ENCODE measurements at regions not wholly inside any gene's neighbourhood (a gene's known extent, or its start where the extent isn't known, plus 50 kb on each side); places are given as distances from the start of the nearest gene placed in this dataset.
"Not testable (repeated sequence)": the region's sequence is repeated elsewhere in the genome, so short reads cannot be mapped to it uniquely, and the experiment has no call there.

GRCh38 chr17:53016085-53016484, 806.6 kb upstream of the KIF2B start:
- no peaks in the 10 kb centered on the region for H3K27me3 Mint-ChIP-seq
- POLR2A ChIA-PET, result no interaction called here

GRCh38 chr17:53012364-53012763, 810.4 kb upstream of the KIF2B start:
- Mint-ChIP-seq H3K4me3 (no peak overlapping the region), H3K27me3 (no peaks in the 10 kb centered on the region), H3K4me1 (no peaks in the 10 kb centered on the region), H3K36me3 (ENCODE audit: low read depth) (no peaks in the 10 kb centered on the region), H3K9me3 (ENCODE audit: low read depth) (peaks cover 5% of the 10 kb centered on the region), H3K27ac (no peak overlapping the region)
- no peak for DNase-seq
- intact Hi-C loops (cut with DNase I, micrococcal nuclease), result no loop called here
- ChIA-PET POLR2A (no interaction called here), CTCF (no interaction called here)
- ATAC-seq, result no peak

More at GRCh38 chr17:53016085-53016484, 806.6 kb upstream of the KIF2B start:
- H3K4me3 Mint-ChIP-seq, result no peak overlapping the region
- no peaks in the 10 kb centered on the region for H3K4me1 Mint-ChIP-seq
- DNase-seq, result no peak
- no peak overlapping the region for H3K27ac Mint-ChIP-seq
- H3K36me3 Mint-ChIP-seq (ENCODE audit: low read depth), result no peaks in the 10 kb centered on the region
- CTCF ChIA-PET, result no interaction called here
- intact Hi-C loops (cut with DNase I, micrococcal nuclease), result no loop called here
- ATAC-seq, result no peak
- peaks cover 17% of the 10 kb centered on the region for H3K9me3 Mint-ChIP-seq (ENCODE audit: low read depth)

- no peaks in the 10 kb centered on the region for H3K27me3 Mint-ChIP-seq
- no peaks in the 10 kb centered on the region for H3K36me3 Mint-ChIP-seq (ENCODE audit: low read depth)
- H3K4me3 Mint-ChIP-seq, result no peak overlapping the region
- no peak for ATAC-seq
- no peaks in the 10 kb centered on the region for H3K4me1 Mint-ChIP-seq
- DNase-seq, result no peak
- POLR2A ChIA-PET, result interaction anchor here (0.6 kb wide), 1 partner anchor 43 kb away, joined by 7 read pairs; no protein-coding TSS in a partner anchor
- intact Hi-C loops (cut with DNase I, micrococcal nuclease), result no loop called here
- CTCF ChIA-PET, result no interaction called here
- H3K9me3 Mint-ChIP-seq (ENCODE audit: low read depth), result peaks cover 8% of the 10 kb centered on the region
- H3K27ac Mint-ChIP-seq, result no peak overlapping the region
Measured at GRCh38 chr17:53006006-53006405, 816.7 kb upstream of the KIF2B start.

GRCh38 chr17:53004902-53005301, 817.8 kb upstream of the KIF2B start:
- no peak overlapping the region for H3K27ac Mint-ChIP-seq
- ChIA-PET POLR2A (no interaction called here), CTCF (no interaction called here)
- H3K4me1 Mint-ChIP-seq, result no peaks in the 10 kb centered on the region
- H3K36me3 Mint-ChIP-seq (ENCODE audit: low read depth), result no peaks in the 10 kb centered on the region
- H3K27me3 Mint-ChIP-seq, result no peaks in the 10 kb centered on the region
- intact Hi-C loops (cut with DNase I, micrococcal nuclease), result no loop called here
- ATAC-seq (no peak), DNase-seq (no peak)
- H3K4me3 Mint-ChIP-seq, result no peak overlapping the region
- H3K9me3 Mint-ChIP-seq (ENCODE audit: low read depth), result peaks cover 10% of the 10 kb centered on the region

GRCh38 chr17:52995881-52996280, 826.8 kb upstream of the KIF2B start:
- POLR2A ChIA-PET, result no interaction called here
- H3K27me3 Mint-ChIP-seq, result no peaks in the 10 kb centered on the region
- peaks cover 2% of the 10 kb centered on the region for H3K9me3 Mint-ChIP-seq (ENCODE audit: low read depth)
- no peaks in the 10 kb centered on the region for H3K36me3 Mint-ChIP-seq (ENCODE audit: low read depth)
- CTCF ChIA-PET, result no interaction called here
- ATAC-seq (no peak), DNase-seq (no peak)
- intact Hi-C loops (cut with DNase I, micrococcal nuclease), result no loop called here
- no peak overlapping the region for H3K27ac Mint-ChIP-seq
- H3K4me3 Mint-ChIP-seq, result no peak overlapping the region
- no peaks in the 10 kb centered on the region for H3K4me1 Mint-ChIP-seq

- no peak for DNase-seq
- no peaks in the 10 kb centered on the region for H3K27me3 Mint-ChIP-seq
- no peaks in the 10 kb centered on the region for H3K36me3 Mint-ChIP-seq (ENCODE audit: low read depth)
- ChIA-PET POLR2A (no interaction called here), CTCF (interaction anchor here (0.7 kb wide), 1 partner anchor 409 kb away, joined by 3 read pairs; no protein-coding TSS in a partner anchor)
- no peak overlapping the region for H3K27ac Mint-ChIP-seq
- intact Hi-C loops (cut with DNase I, micrococcal nuclease), result no loop called here
- no peaks in the 10 kb centered on the region for H3K9me3 Mint-ChIP-seq (ENCODE audit: low read depth)
- H3K4me3 Mint-ChIP-seq, result no peak overlapping the region
- no peak for ATAC-seq
- H3K4me1 Mint-ChIP-seq, result no peaks in the 10 kb centered on the region
Measured at GRCh38 chr17:52995147-52995546, 827.6 kb upstream of the KIF2B start.

- Mint-ChIP-seq H3K4me3 (no peak overlapping the region), H3K27ac (no peak overlapping the region), H3K27me3 (no peaks in the 10 kb centered on the region), H3K4me1 (no peaks in the 10 kb centered on the region), H3K9me3 (ENCODE audit: low read depth) (peaks cover 5% of the 10 kb centered on the region), H3K36me3 (ENCODE audit: low read depth) (no peaks in the 10 kb centered on the region)
- ChIA-PET CTCF (no interaction called here), POLR2A (no interaction called here)
- DNase-seq, result no peak
- intact Hi-C loops (cut with DNase I, micrococcal nuclease), result no loop called here
- no peak for ATAC-seq
Measured at GRCh38 chr17:52986056-52986662, 827.6 kb upstream of the CA10 start.

GRCh38 chr17:52982331-52982730, 823.8 kb upstream of the CA10 start:
- intact Hi-C loops (cut with DNase I, micrococcal nuclease), result no loop called here
- Mint-ChIP-seq H3K9me3 (ENCODE audit: low read depth) (peaks cover 4% of the 10 kb centered on the region), H3K27me3 (no peaks in the 10 kb centered on the region), H3K36me3 (ENCODE audit: low read depth) (no peaks in the 10 kb centered on the region), H3K4me1 (no peaks in the 10 kb centered on the region), H3K4me3 (no peak overlapping the region), H3K27ac (no peak overlapping the region)
- POLR2A ChIA-PET, result no interaction called here
- DNase-seq, result no peak
- CTCF ChIA-PET, result no interaction called here
- no peak for ATAC-seq

GRCh38 chr17:52979921-52980320, 821.4 kb upstream of the CA10 start:
- intact Hi-C loops (cut with DNase I, micrococcal nuclease), result no loop called here
- ATAC-seq, result no peak
- no peaks in the 10 kb centered on the region for H3K4me1 Mint-ChIP-seq
- no peak for DNase-seq
- POLR2A ChIA-PET, result no interaction called here
- no peak overlapping the region for H3K27ac Mint-ChIP-seq
- no peaks in the 10 kb centered on the region for H3K36me3 Mint-ChIP-seq (ENCODE audit: low read depth)
- H3K27me3 Mint-ChIP-seq, result no peaks in the 10 kb centered on the region
- H3K9me3 Mint-ChIP-seq (ENCODE audit: low read depth), result peaks cover 4% of the 10 kb centered on the region
- CTCF ChIA-PET, result no interaction called here
- no peak overlapping the region for H3K4me3 Mint-ChIP-seq

- Mint-ChIP-seq H3K27me3 (no peaks in the 10 kb centered on the region), H3K9me3 (ENCODE audit: low read depth) (peaks cover 7% of the 10 kb centered on the region), H3K4me1 (no peaks in the 10 kb centered on the region), H3K36me3 (ENCODE audit: low read depth) (no peaks in the 10 kb centered on the region), H3K27ac (no peak overlapping the region), H3K4me3 (no peak overlapping the region)
- intact Hi-C loops (cut with DNase I, micrococcal nuclease), result no loop called here
- no peak for DNase-seq
- ChIA-PET POLR2A (no interaction called here), CTCF (no interaction called here)
- ATAC-seq, result no peak
Measured at GRCh38 chr17:52965856-52966255, 807.3 kb upstream of the CA10 start.

GRCh38 chr17:52961751-52962150, 803.2 kb upstream of the CA10 start:
- H3K9me3 Mint-ChIP-seq (ENCODE audit: low read depth); CTCF ChIA-PET: not testable (repeated sequence)

GRCh38 chr17:52957411-52957810, 798.9 kb upstream of the CA10 start:
- DNase-seq (no peak), ATAC-seq (no peak)
- H3K36me3 Mint-ChIP-seq (ENCODE audit: low read depth), result no peaks in the 10 kb centered on the region
- H3K27me3 Mint-ChIP-seq, result no peaks in the 10 kb centered on the region
- intact Hi-C loops (cut with DNase I, micrococcal nuclease), result no loop called here
- no peak overlapping the region for H3K27ac Mint-ChIP-seq
- H3K4me1 Mint-ChIP-seq, result no peaks in the 10 kb centered on the region
- CTCF ChIA-PET, result no interaction called here
- no peak overlapping the region for H3K4me3 Mint-ChIP-seq
- H3K9me3 Mint-ChIP-seq (ENCODE audit: low read depth), result no peaks in the 10 kb centered on the region
- POLR2A ChIA-PET, result no interaction called here

More at GRCh38 chr17:52961751-52962150, 803.2 kb upstream of the CA10 start:
- POLR2A ChIA-PET; H3K27ac Mint-ChIP-seq; ATAC-seq; DNase-seq; H3K4me1 Mint-ChIP-seq; H3K36me3 Mint-ChIP-seq (ENCODE audit: low read depth); H3K4me3 Mint-ChIP-seq; H3K27me3 Mint-ChIP-seq; intact Hi-C loops (cut with DNase I, micrococcal nuclease): not testable (repeated sequence)

GRCh38 chr17:52947418-52947817, 788.9 kb upstream of the CA10 start:
- Mint-ChIP-seq H3K27ac (no peak overlapping the region), H3K36me3 (ENCODE audit: low read depth) (no peaks in the 10 kb centered on the region), H3K4me1 (no peaks in the 10 kb centered on the region), H3K9me3 (ENCODE audit: low read depth) (peaks cover 5% of the 10 kb centered on the region), H3K27me3 (no peaks in the 10 kb centered on the region), H3K4me3 (no peak overlapping the region)
- ATAC-seq (no peak), DNase-seq (no peak)
- intact Hi-C loops (cut with DNase I, micrococcal nuclease), result no loop called here
- CTCF ChIA-PET, result no interaction called here
- POLR2A ChIA-PET, result no interaction called here
